SU-DHL-6 (cell line): ENCODE measurements at regions not wholly inside any gene's neighbourhood (a gene's known extent, or its start where the extent isn't known, plus 50 kb on each side); places are given as distances from the start of the nearest gene placed in this dataset.
A peak's percentile ranks its signal among the peaks of the same experiment; 100 is the strongest.
"Not testable (repeated sequence)": the region's sequence is repeated elsewhere in the genome, so short reads cannot be mapped to it uniquely, and the experiment has no call there.

Source experiments
- H2AFZ ChIP-seq: fragments of 200-600 bp; sonication (generic); 2 replicates; pipeline ENCODE4 v1.6.1; 2014; ENCODE audit warnings: low read depth, mild to moderate bottlenecking, moderate library complexity, mixed read lengths, antibody characterized with exemption, low read length; ENCODE audit not compliant: severe bottlenecking
- H3F3A ChIP-seq: fragments of 200-600 bp; shearing (Covaris generic); 2 replicates; pipeline ENCODE4 v1.6.0; 2016; ENCODE audit warnings: antibody characterized with exemption, mild to moderate bottlenecking; ENCODE audit not compliant: insufficient read depth
- H3K27ac ChIP-seq: fragments of 200-600 bp; sonication (generic); 2 replicates; pipeline ENCODE4 v1.5.1; 2016; ENCODE audit warnings: low read depth, mild to moderate bottlenecking, low read length, moderate library complexity, mixed read lengths
- H3K27me3 ChIP-seq: fragments of 200-600 bp; sonication (generic), shearing (Covaris generic); 2 replicates; pipeline ENCODE4 v1.6.0; 2014; ENCODE audit warnings: mild to moderate bottlenecking, low read length
- H3K36me3 ChIP-seq: fragments of 200-600 bp; sonication (generic); 2 replicates; pipeline ENCODE4 v1.6.1; 2014; ENCODE audit warnings: mild to moderate bottlenecking, low read length, mixed read lengths
- H3K4me2 ChIP-seq: fragments of 300-600, 200-600 bp; shearing (Covaris generic), sonication (generic); 2 replicates; pipeline ENCODE4 v1.6.0; 2014; ENCODE audit warnings: low read length, low read depth, mild to moderate bottlenecking; ENCODE audit not compliant: poor library complexity, severe bottlenecking
- H3K4me3 ChIP-seq: fragments of 200-600 bp; sonication (generic); 2 replicates; pipeline ENCODE4 v1.5.1; 2014; ENCODE audit warnings: antibody characterized with exemption, low read length, mild to moderate bottlenecking, mixed read lengths; ENCODE audit not compliant: insufficient read depth, poor library complexity, severe bottlenecking
- H3K79me2 ChIP-seq: fragments of 200-600 bp; sonication (generic); 2 replicates; pipeline ENCODE4 v1.6.1; 2014; ENCODE audit warnings: mild to moderate bottlenecking, low read length, moderate library complexity; ENCODE audit not compliant: insufficient read depth
- H3K9ac ChIP-seq: fragments of 200-600 bp; sonication (generic); 2 replicates; pipeline ENCODE4 v1.7.0; 2014; ENCODE audit warnings: mild to moderate bottlenecking, low read length
- H3K9me2 ChIP-seq: fragments of 200-600 bp; sonication (generic); replicated peaks from 2 replicates; pipeline ENCODE4 v1.6.1; 2014; ENCODE audit warnings: low read length; ENCODE audit not compliant: insufficient read depth
- H3K9me3 ChIP-seq: fragments of 200-600 bp; sonication (generic); 2 replicates; pipeline ENCODE4 v1.6.1; 2014; ENCODE audit warnings: low read length, mixed read lengths; ENCODE audit not compliant: insufficient read depth
- H4K20me1 ChIP-seq: fragments of 200-600 bp; sonication (generic); 2 replicates; pipeline ENCODE4 v1.6.1; 2014; ENCODE audit warnings: low read depth, mild to moderate bottlenecking, antibody characterized with exemption, low read length, moderate library complexity, mixed read lengths
- CTCF ChIP-seq: fragments of 200-600 bp; sonication (generic); IDR thresholded peaks from one replicate; pipeline ENCODE4 v1.5.1; 2017; ENCODE audit warnings: antibody characterized with exemption, mild to moderate bottlenecking, low read length, moderate library complexity; ENCODE audit not compliant: insufficient read depth, poor library complexity, severe bottlenecking
- EZH2phosphoT487 ChIP-seq: fragments of 200-600 bp; sonication (generic), shearing (Covaris generic); conservative IDR thresholded peaks from 2 replicates; pipeline ENCODE4 v1.6.1; 2018; ENCODE audit warnings: mild to moderate bottlenecking, antibody characterized with exemption, low read length, moderate library complexity, mixed read lengths

GRCh38 chr5:104891596-104891995 lies 1329.0 kb upstream of the NUDT12 start:
- Histone ChIP-seq H3K79me2 (no peaks in the 10 kb centered on the region), H3K9ac (no peak overlapping the region), H3K4me2 (no peak overlapping the region), H3F3A (no peaks in the 10 kb centered on the region), H3K27me3 (no peaks in the 10 kb centered on the region), H3K9me3 (no peaks in the 10 kb centered on the region), H2AFZ (no peak overlapping the region), H3K36me3 (no peaks in the 10 kb centered on the region), H4K20me1 (no peaks in the 10 kb centered on the region), H3K27ac (no peak overlapping the region), H3K9me2 (no peaks in the 10 kb centered on the region), H3K4me3 (no peak overlapping the region)
- no peak for TF ChIP-seq CTCF
- no peak for TF ChIP-seq EZH2phosphoT487

GRCh38 chr5:104890767-104891166 lies 1328.2 kb upstream of the NUDT12 start:
- H3K4me2 ChIP-seq, result no peak overlapping the region
- TF ChIP-seq EZH2phosphoT487, result no peak
- TF ChIP-seq CTCF, result no peak

DNA sequence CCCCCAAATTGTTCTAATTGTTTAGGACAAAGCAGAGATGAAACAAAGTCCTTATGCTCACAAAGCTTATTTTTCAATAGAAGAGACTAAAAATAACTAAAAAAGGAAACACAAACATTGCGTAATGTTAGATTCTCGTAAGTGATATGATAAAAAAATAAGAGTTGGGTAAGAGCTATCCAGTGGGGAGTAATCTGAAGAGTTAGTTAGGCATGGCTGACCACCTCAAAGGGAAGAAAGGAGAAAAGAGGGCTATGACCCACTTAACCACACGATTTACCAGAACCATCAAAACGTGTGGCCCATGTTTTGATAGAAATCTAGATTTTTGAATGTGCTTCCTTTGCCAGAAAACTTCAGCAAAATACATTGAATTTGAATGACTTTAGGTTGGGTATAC lies 1296.8 kb upstream of the NUDT12 start:
- Histone ChIP-seq H3K36me3 (no peaks in the 10 kb centered on the region), H3K79me2 (no peaks in the 10 kb centered on the region), H4K20me1 (no peaks in the 10 kb centered on the region), H3K9me3 (no peaks in the 10 kb centered on the region), H3K9me2 (no peaks in the 10 kb centered on the region), H3K4me3 (no peak overlapping the region), H2AFZ (peak overlapping the region; percentile 13), H3K4me2 (no peak overlapping the region), H3F3A (no peaks in the 10 kb centered on the region), H3K27me3 (no peaks in the 10 kb centered on the region), H3K9ac (no peak overlapping the region), H3K27ac (no peak overlapping the region)
- TF ChIP-seq EZH2phosphoT487 (no peak), CTCF (no peak)

More at GRCh38 chr5:104890767-104891166, 1328.2 kb upstream of the NUDT12 start:
- no peak overlapping the region for H2AFZ ChIP-seq
- no peaks in the 10 kb centered on the region for H4K20me1 ChIP-seq
- no peaks in the 10 kb centered on the region for H3K36me3 ChIP-seq
- H3K27me3 ChIP-seq, result no peaks in the 10 kb centered on the region
- no peaks in the 10 kb centered on the region for H3F3A ChIP-seq
- no peaks in the 10 kb centered on the region for H3K9me3 ChIP-seq
- H3K4me3 ChIP-seq, result no peak overlapping the region
- no peak overlapping the region for H3K27ac ChIP-seq
- H3K9ac ChIP-seq, result no peak overlapping the region
- no peaks in the 10 kb centered on the region for H3K9me2 ChIP-seq
- no peaks in the 10 kb centered on the region for H3K79me2 ChIP-seq

DNA sequence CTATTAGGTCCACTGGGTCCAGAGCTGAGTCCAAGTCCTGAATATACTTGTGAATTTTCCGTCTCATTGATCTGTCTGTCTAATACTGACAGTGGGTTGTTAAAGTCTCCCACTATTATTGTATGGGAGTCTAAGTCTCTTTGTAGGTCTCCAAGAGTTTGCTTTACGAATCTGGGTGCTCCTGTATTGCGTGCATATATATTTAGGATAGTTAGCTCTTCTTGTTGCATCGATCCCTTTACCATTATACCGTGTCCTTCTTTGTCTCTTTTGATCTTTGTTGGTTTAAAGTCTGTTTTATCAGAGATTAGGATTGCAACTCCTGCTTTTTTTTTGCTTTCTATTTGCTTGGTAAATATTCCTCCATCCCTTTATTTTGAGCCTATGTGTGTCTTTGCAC lies 1289.5 kb upstream of the NUDT12 start:
- H3F3A ChIP-seq, H3K9me3 ChIP-seq, H3K36me3 ChIP-seq, H3K4me2 ChIP-seq, H3K9me2 ChIP-seq, H3K27ac ChIP-seq, H3K4me3 ChIP-seq, H3K79me2 ChIP-seq, H3K9ac ChIP-seq, H2AFZ ChIP-seq, H4K20me1 ChIP-seq, H3K27me3 ChIP-seq: not testable (repeated sequence)
